ENCODE measurements at regions not wholly inside any gene's neighbourhood (a gene's known extent, or its start where the extent isn't known, plus 50 kb on each side); places are given as distances from the start of the nearest gene placed in this dataset.

- Histone ChIP-seq H3K56ac (replicated peaks; ENCODE audit: insufficient read length, low read depth, low read length) (no peak overlapping the region), H3K27me3 (replicated peaks in 1 of 4; ENCODE audit: control insufficient read depth in 3 of 4, extremely low read depth in 1 of 4, insufficient read depth in 3 of 4, low read length in 3 of 4) (no peaks in the 10 kb centered on the region), H4K91ac (replicated peaks; ENCODE audit: insufficient read length, low read length) (no peak overlapping the region), H2AFZ (ENCODE audit: low read length) (no peak overlapping the region), H3K4ac (replicated peaks; ENCODE audit: insufficient read length, low read depth, low read length) (no peak overlapping the region), H2BK120ac (replicated peaks; ENCODE audit: low read depth, low read length) (no peak overlapping the region), H4K8ac (ENCODE audit: extremely low read depth, insufficient read depth, low read length) (no peak overlapping the region), H3K9me3 (ENCODE audit: insufficient read depth in 2 of 2, low read depth in 1 of 2, low read length in 1 of 2) (no peaks in the 10 kb centered on the region), H3K9ac (replicated peaks in 1 of 4; ENCODE audit: extremely low read depth in 1 of 4, low read depth in 3 of 4, low read length in 3 of 4) (no peak overlapping the region), H3K4me3 (ENCODE audit: extremely low read depth in 1 of 4, insufficient read depth in 2 of 4, low read depth in 3 of 4, low read length in 4 of 4) (no peak overlapping the region), H2AK5ac (ENCODE audit: low read depth, low read length) (no peak overlapping the region), H4K20me1 (replicated peaks in 1 of 2; ENCODE audit: control insufficient read depth in 1 of 2, insufficient read depth in 2 of 2, low read length in 2 of 2) (no peaks in the 10 kb centered on the region), H4K5ac (ENCODE audit: insufficient read length, low read depth, low read length) (no peak overlapping the region), H3K79me1 (ENCODE audit: low read depth, low read length) (no peaks in the 10 kb centered on the region), H2BK5ac (ENCODE audit: low read depth, low read length) (no peak overlapping the region), H2BK12ac (ENCODE audit: low read depth, low read length) (no peak overlapping the region), H3K23ac (ENCODE audit: insufficient read length) (no peak overlapping the region), H3K36me3 (ENCODE audit: control insufficient read depth in 2 of 4, insufficient read depth in 4 of 4, low read length in 3 of 4) (no peaks in the 10 kb centered on the region), H3K4me2 (ENCODE audit: insufficient read depth in 1 of 2, low read depth in 2 of 2, low read length in 2 of 2) (no peak overlapping the region), H2BK20ac (ENCODE audit: low read length) (no peak overlapping the region), H2BK15ac (ENCODE audit: low read length) (no peak overlapping the region), H3K4me1 (replicated peaks in 1 of 4; ENCODE audit: control insufficient read depth in 3 of 4, insufficient read depth in 4 of 4, low read length in 3 of 4) (no peaks in the 10 kb centered on the region), H3K27ac (ENCODE audit: low read depth, low read length) (no peak overlapping the region), H3K23me2 (ENCODE audit: low read depth, low read length) (no peaks in the 10 kb centered on the region), H3K14ac (ENCODE audit: insufficient read length) (no peak overlapping the region), H3K18ac (ENCODE audit: extremely low read depth, low read length) (no peak overlapping the region), H3K79me2 (ENCODE audit: control insufficient read depth in 1 of 2, insufficient read depth in 2 of 2, low read length in 2 of 2) (no peaks in the 10 kb centered on the region)
- ChIA-PET CTCF (ENCODE audit: partially characterized antibody) (interaction anchor here (0.8 kb wide), 1 partner anchor 323 kb away, joined by 3 read pairs; no protein-coding TSS in a partner anchor), POLR2A (ENCODE audit: partially characterized antibody) (no interaction called here)
- no peak for DNase-seq (ENCODE audit: low read depth in 1 of 2, low spot score in 2 of 2)
- 89% methylated on average over 2 of the region's 3 CpGs; no CpG with 5 or more reads in 1 of the 2 experiments for WGBS, 2 experiments (ENCODE audit: extremely low coverage in 1 of 2, insufficient coverage in 1 of 2, insufficient read length in 1 of 2, insufficient replicate concordance in 2 of 2, low coverage in 1 of 2, low lambda C conversion rate in 2 of 2, missing lambda C conversion rate in 1 of 2)
- FAIRE-seq, result no peak
- TF ChIP-seq SAP30 (IDR thresholded peaks at IDR 0.05; ENCODE audit: insufficient read depth, insufficient replicate concordance, low read length), result no peak
- no peak for TF ChIP-seq TEAD4 (IDR thresholded peaks at IDR 0.05; ENCODE audit: low read depth, low read length)
- no peak for TF ChIP-seq USF2 (IDR thresholded peaks at IDR 0.05; ENCODE audit: low read length)
- no peak for TF ChIP-seq NANOG (IDR thresholded peaks at IDR 0.05; ENCODE audit: insufficient read depth, low read depth, low read length, poor library complexity, severe bottlenecking)
- TF ChIP-seq SIN3A (conservative IDR thresholded peaks at IDR 0.05 in 1 of 2, IDR thresholded peaks at IDR 0.05 in 1 of 2; ENCODE audit: low read depth in 1 of 2, low read length in 2 of 2), result no peak
- no peak for TF ChIP-seq HDAC6 (IDR thresholded peaks at IDR 0.05; ENCODE audit: low read depth, low read length)
- TF ChIP-seq POLR2AphosphoS5 (IDR thresholded peaks at IDR 0.05; ENCODE audit: low read depth, low read length), result no peak
- TF ChIP-seq TAF7 (optimal IDR thresholded peaks at IDR 0.05; ENCODE audit: borderline replicate concordance, low read depth, low read length), result no peak
- no peak for TF ChIP-seq TCF12 (IDR thresholded peaks at IDR 0.05; ENCODE audit: low read depth, low read length)
- no peak for TF ChIP-seq POU5F1 (IDR thresholded peaks at IDR 0.05; ENCODE audit: low read depth, low read length)
- TF ChIP-seq SP1 (IDR thresholded peaks at IDR 0.05; ENCODE audit: low read depth, low read length), result no peak
- TF ChIP-seq E2F6 (IDR thresholded peaks at IDR 0.05), result no peak
- no peak for TF ChIP-seq CEBPB (IDR thresholded peaks at IDR 0.05; ENCODE audit: low read depth, low read length)
- no peak for TF ChIP-seq BACH1 (IDR thresholded peaks at IDR 0.05; ENCODE audit: low read length)
These were observed 168.5 kb upstream of the MXRA5 start for GRCh38 chrX:3514996-3515395.

Measured in H1 (cell line).